Heart right ventricle (tissue), 16 donors: ENCODE measurements at regions not wholly inside any gene's neighbourhood (a gene's known extent, or its start where the extent isn't known, plus 50 kb on each side); places are given as distances from the start of the nearest gene placed in this dataset.

ENCODE experiments used
- ATAC-seq, 8 donors: fragments of 200-7000 bp; cut with Tn5 transposase; one replicate each; pipeline ENCODE4 v1.9.1; 2020; ENCODE audit warnings: mild to moderate bottlenecking in 8 of 8, moderate library complexity in 8 of 8, moderate number of reproducible peaks in 1 of 8
- DNase-seq, 2 donors: peaks; one replicate each; pipeline ENCODE4 v3.0.0-alpha.2; 2020
- H3K27ac ChIP-seq, 10 donors: fragments of 200-600 bp; sonication (generic) in 2 of 10; one replicate each; pipeline versions ENCODE4 v1.5.0 to v1.8.0; 2020 to 2022; ENCODE audit warnings: mild to moderate bottlenecking in 3 of 10
- H3K27me3 ChIP-seq, 7 donors: fragments of 200-600 bp; one replicate each; pipeline ENCODE4 v1.8.0; 2021 to 2022; ENCODE audit warnings: mild to moderate bottlenecking in 2 of 7
- H3K36me3 ChIP-seq, 9 donors: fragments of 200-600 bp; sonication (generic) in 1 of 9; one replicate each; pipeline versions ENCODE4 v1.5.0 to v1.8.0; 2020 to 2022; ENCODE audit warnings: mild to moderate bottlenecking in 2 of 9
- H3K4me1 ChIP-seq, 9 donors: fragments of 200-600 bp; sonication (generic) in 1 of 9; one replicate each; pipeline versions ENCODE4 v1.5.0 to v1.8.0; 2020 to 2022; ENCODE audit warnings: mild to moderate bottlenecking in 4 of 9
- H3K4me3 ChIP-seq, 10 donors: fragments of 200-600 bp; sonication (generic) in 2 of 10; one replicate each; pipeline versions ENCODE4 v1.5.0 to v1.8.0; 2020 to 2022; ENCODE audit warnings: mild to moderate bottlenecking in 7 of 10, moderate library complexity in 2 of 10
- H3K9me3 ChIP-seq, 11 donors: fragments of 200-600 bp in 10 of 11; sonication (generic) in 2 of 11; one replicate each; pipeline versions ENCODE4 v1.5.0 to v1.8.0; 2013 to 2022; ENCODE audit warnings: mild to moderate bottlenecking in 2 of 11, control low read depth in 1 of 11, moderate library complexity in 1 of 11
- WGBS, 2 donors: extraction: QIAGEN DNeasy Blood & Tissue Kit; methylation state at CpG; one replicate each; pipeline ENCODE4 v1.1.7; 2013; ENCODE audit warnings: inconsistent platforms in 1 of 2; 5-methylcytosine and 5-hydroxymethylcytosine counted together
- intact Hi-C, 10 donors: fragments of 100-400 bp; cut with DNase I; formaldehyde crosslinking; loops; one replicate each; pipeline versions ENCODE4 v1.11.1 to v1.14.2; 2022
- TF ChIP-seq, protein P1 (sequence below), 9 donors: fragments of 200-600 bp; sonication (generic) in 2 of 9; IDR thresholded peaks; one replicate each; pipeline versions ENCODE4 v1.5.0 to v1.8.0; 2021 to 2022; ENCODE audit warnings: antibody characterized with exemption in 9 of 9, mild to moderate bottlenecking in 5 of 9, moderate library complexity in 1 of 9
- donor health status: Arrhythmogenic right ventricular cardiomyopathy.
- donor health status: ischemic (EF 13 %, LVEDD 7.1; RV severe dilation, severe dysfunction).
- donor health status: healthy with polysubstance abuse.
- donor health status: DM: no; HTN: yes; CAD: no.
- donor health status: DM: no; HTN: no; CAD: no.
- donor health status: ischemic (EF 25% LVEDD 6.9; RV normal size, moderate dysfunction).
- donor health status: ischemic (EF 25% LVEDD 5.7; RV mildly dilated, moderate dysfunction).
- donor health status: healthy.
- donor health status: DM: yes; HTN: yes; CAD: no.
- donor health status: Ischemic cardiomyopathy.
- donor health status: ischemic (EF 35%, LVEDD 5.7; RV mildly dilated, moderate dysfunction).
- donor health status: nonischemic (EF 11% LVEDD 7.7; RV severe dilation, severe dysfunction).
- donor health status: DM: yes; HTN: yes; CAD: no.
- donor health status: PGD.
- donor health status: ischemic (EF 29% LVEDD 5.4; RV normal size, mild dysfunction).
- donor health status: nonischemic (EF 23%, LVEDD 6.1; RV moderate dilation, normal function).

DNA sequence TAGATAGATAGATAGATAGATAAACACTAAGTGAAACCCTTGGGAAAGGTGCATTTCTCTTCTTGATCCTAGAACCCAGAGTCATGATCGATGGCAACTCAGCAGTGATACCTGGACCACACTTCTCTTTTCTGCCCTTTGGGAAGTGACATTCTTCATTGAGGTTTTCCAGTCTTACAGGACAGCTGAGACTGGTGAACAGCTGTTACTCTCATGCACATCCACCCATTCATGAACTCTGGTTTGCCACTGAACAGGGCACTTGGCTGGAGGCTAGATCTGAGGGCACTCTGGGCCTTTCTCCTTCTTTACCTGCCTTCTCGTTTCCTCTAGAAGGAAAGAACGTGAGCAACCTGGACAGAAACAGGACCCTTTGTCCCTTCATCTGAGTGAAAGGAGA is 164.5 kb downstream of the DRD1 start:
- Histone ChIP-seq H3K9me3 (no peaks in the 10 kb centered on the region), H3K4me3 (no peak overlapping the region), H3K4me1 (no peaks in the 10 kb centered on the region), H3K36me3 (no peaks in the 10 kb centered on the region), H3K27me3 (peaks cover 0 to 47% (median 13%) of the 10 kb centered on the region in 7 donors), H3K27ac (no peak overlapping the region)
- no peak for ATAC-seq
- DNase-seq = no peak
- intact Hi-C loops = no loop called here
- 62 to 75% methylated on average over 3 of the region's 3 CpGs for WGBS, 2 donors
- TF ChIP-seq, protein P1, sequence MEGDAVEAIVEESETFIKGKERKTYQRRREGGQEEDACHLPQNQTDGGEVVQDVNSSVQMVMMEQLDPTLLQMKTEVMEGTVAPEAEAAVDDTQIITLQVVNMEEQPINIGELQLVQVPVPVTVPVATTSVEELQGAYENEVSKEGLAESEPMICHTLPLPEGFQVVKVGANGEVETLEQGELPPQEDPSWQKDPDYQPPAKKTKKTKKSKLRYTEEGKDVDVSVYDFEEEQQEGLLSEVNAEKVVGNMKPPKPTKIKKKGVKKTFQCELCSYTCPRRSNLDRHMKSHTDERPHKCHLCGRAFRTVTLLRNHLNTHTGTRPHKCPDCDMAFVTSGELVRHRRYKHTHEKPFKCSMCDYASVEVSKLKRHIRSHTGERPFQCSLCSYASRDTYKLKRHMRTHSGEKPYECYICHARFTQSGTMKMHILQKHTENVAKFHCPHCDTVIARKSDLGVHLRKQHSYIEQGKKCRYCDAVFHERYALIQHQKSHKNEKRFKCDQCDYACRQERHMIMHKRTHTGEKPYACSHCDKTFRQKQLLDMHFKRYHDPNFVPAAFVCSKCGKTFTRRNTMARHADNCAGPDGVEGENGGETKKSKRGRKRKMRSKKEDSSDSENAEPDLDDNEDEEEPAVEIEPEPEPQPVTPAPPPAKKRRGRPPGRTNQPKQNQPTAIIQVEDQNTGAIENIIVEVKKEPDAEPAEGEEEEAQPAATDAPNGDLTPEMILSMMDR (IDR thresholded peaks at IDR 0.05) = no peak

DNA sequence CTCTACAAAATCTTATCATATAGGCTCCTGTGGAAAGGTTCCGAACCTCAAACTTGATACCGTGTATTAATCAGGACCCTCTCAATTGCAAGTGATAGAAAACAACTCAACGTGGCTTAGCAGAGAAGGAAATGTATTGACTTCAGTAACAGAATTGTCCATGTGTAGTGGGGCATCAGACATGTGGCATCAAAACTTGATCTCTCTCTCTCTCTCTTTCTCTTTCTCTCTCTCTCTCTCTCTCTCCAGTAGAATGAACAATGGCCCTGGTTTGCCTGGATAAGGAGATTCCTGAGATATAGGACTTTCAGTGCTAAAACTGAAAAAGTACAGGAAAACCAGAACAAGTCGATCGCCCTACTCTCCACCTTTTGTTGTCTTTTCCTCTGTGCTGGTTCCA is 168.2 kb downstream of the DRD1 start:
- H3K4me3 ChIP-seq = no peak overlapping the region
- H3K9me3 ChIP-seq = no peaks in the 10 kb centered on the region
- intact Hi-C loops = no loop called here
- no peak overlapping the region for H3K27ac ChIP-seq
- no peaks in the 10 kb centered on the region for H3K36me3 ChIP-seq
- WGBS, 2 donors = 67 to 71% methylated on average over 5 of the region's 5 CpGs
- TF ChIP-seq, protein P1 (IDR thresholded peaks at IDR 0.05) = no peak
- H3K4me1 ChIP-seq = no peaks in the 10 kb centered on the region
- DNase-seq (no peak), ATAC-seq (no peak)
- H3K27me3 ChIP-seq = peaks cover 0 to 27% (median 8%) of the 10 kb centered on the region in 7 donors

DNA sequence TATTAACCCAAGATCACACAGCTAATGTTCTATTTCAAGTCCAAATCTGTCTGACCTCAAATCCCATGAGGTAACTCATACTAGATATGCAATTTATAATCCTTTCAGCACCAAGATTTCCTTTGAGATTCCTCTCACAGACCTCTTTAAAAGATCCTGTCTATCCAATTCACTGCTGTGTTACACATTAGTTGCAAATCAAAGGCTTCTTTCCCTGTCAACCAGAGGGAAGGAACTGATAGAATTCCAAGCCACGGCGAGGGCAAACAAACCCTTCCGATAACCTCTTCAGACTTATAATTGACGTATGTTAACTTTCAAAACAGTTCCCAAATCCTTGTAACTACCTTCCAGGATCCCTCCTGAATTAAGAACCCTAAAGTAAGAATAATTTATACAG is 168.9 kb downstream of the DRD1 start:
- 38 to 44% methylated on average over 4 of the region's 4 CpGs for WGBS, 2 donors
- no peak overlapping the region for H3K4me3 ChIP-seq
- TF ChIP-seq, protein P1 (IDR thresholded peaks at IDR 0.05) = no peak
- DNase-seq (no peak), ATAC-seq (no peak)
- H3K27me3 ChIP-seq = peaks cover 0 to 26% (median 7%) of the 10 kb centered on the region in 7 donors
- intact Hi-C loops = no loop called here
- no peaks in the 10 kb centered on the region for H3K9me3 ChIP-seq
- H3K27ac ChIP-seq = no peak overlapping the region
- no peaks in the 10 kb centered on the region for H3K4me1 ChIP-seq
- H3K36me3 ChIP-seq = no peaks in the 10 kb centered on the region

DNA sequence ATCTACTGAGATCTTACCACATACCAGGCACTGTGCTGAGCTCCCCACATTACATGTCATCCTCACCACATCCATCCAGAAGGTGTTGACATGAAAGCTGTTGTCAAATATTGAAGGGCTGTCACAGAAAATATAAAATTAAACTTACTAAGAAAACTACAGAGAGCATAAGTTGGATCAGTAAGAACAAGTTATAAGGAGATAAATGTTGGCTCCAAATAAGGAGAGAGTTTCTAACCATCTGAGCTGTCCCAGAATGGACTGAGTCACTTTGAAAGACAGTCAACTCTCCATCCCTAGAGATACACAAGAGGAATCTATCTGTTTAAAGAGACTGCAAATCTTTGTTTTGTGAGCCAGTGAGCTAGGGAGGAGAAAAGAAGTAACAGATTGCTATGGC is 169.8 kb downstream of the DRD1 start:
- H3K9me3 ChIP-seq = no peaks in the 10 kb centered on the region
- intact Hi-C loops = no loop called here
- ATAC-seq = no peak

More for the DNA sequence above, 169.8 kb downstream of the DRD1 start:
- no peaks in the 10 kb centered on the region for H3K36me3 ChIP-seq
- no peak overlapping the region for H3K27ac ChIP-seq
- TF ChIP-seq, protein P1 (IDR thresholded peaks at IDR 0.05) = no peak
- H3K4me3 ChIP-seq = no peak overlapping the region
- no peaks in the 10 kb centered on the region for H3K4me1 ChIP-seq
- no peak for DNase-seq
- H3K27me3 ChIP-seq = peaks cover 0 to 17% (median 0%) of the 10 kb centered on the region in 7 donors
